ENCODE measurements at regions not wholly inside any gene's neighbourhood (a gene's known extent, or its start where the extent isn't known, plus 50 kb on each side); places are given as distances from the start of the nearest gene placed in this dataset.
"Not testable (repeated sequence)": the region's sequence is repeated elsewhere in the genome, so short reads cannot be mapped to it uniquely, and the experiment has no call there.

- in situ Hi-C loops (cut with HindIII; ENCODE audit: low sequenced_read_pairs) = no loop called here
Observed at GRCh38 chr12:72723732-72724131, 451.6 kb downstream of the TRHDE start.

GRCh38 chr12:72729451-72730010, 457.4 kb downstream of the TRHDE start:
- in situ Hi-C loops (cut with HindIII; ENCODE audit: low sequenced_read_pairs) = no loop called here

- in situ Hi-C loops (cut with HindIII; ENCODE audit: low sequenced_read_pairs) = no loop called here
Observed at GRCh38 chr12:72734581-72734980, 462.4 kb downstream of the TRHDE start.

GRCh38 chr12:72738811-72739210, 466.6 kb downstream of the TRHDE start:
- in situ Hi-C loops (cut with HindIII; ENCODE audit: low sequenced_read_pairs) = no loop called here

- in situ Hi-C loops (cut with HindIII; ENCODE audit: low sequenced_read_pairs) = no loop called here
Observed at GRCh38 chr12:72740064-72740463, 467.9 kb downstream of the TRHDE start.

GRCh38 chr12:72742568-72742967, 470.4 kb downstream of the TRHDE start:
- in situ Hi-C loops (cut with HindIII; ENCODE audit: low sequenced_read_pairs) = no loop called here

GRCh38 chr12:72746048-72746447, 473.9 kb downstream of the TRHDE start:
- in situ Hi-C loops (cut with HindIII; ENCODE audit: low sequenced_read_pairs) = no loop called here

- in situ Hi-C loops (cut with HindIII; ENCODE audit: low sequenced_read_pairs) = no loop called here
Observed at GRCh38 chr12:72747111-72747849, 475.1 kb downstream of the TRHDE start.

GRCh38 chr12:72748971-72749370, 476.8 kb downstream of the TRHDE start:
- in situ Hi-C loops (cut with HindIII; ENCODE audit: low sequenced_read_pairs) = no loop called here

- in situ Hi-C loops (cut with HindIII; ENCODE audit: low sequenced_read_pairs) = no loop called here
Observed at GRCh38 chr12:72753571-72753970, 481.4 kb downstream of the TRHDE start.

- in situ Hi-C loops (cut with HindIII; ENCODE audit: low sequenced_read_pairs) = not testable (repeated sequence)
Observed at GRCh38 chr12:72754026-72754425, 481.9 kb downstream of the TRHDE start.

- in situ Hi-C loops (cut with HindIII; ENCODE audit: low sequenced_read_pairs) = no loop called here
Observed at GRCh38 chr12:72766517-72766916, 494.3 kb downstream of the TRHDE start.

GRCh38 chr12:72774023-72774422, 501.9 kb downstream of the TRHDE start:
- in situ Hi-C loops (cut with HindIII; ENCODE audit: low sequenced_read_pairs) = no loop called here

GRCh38 chr12:72777806-72778205, 505.6 kb downstream of the TRHDE start:
- in situ Hi-C loops (cut with HindIII; ENCODE audit: low sequenced_read_pairs) = no loop called here

GRCh38 chr12:72790273-72790672, 518.1 kb downstream of the TRHDE start:
- in situ Hi-C loops (cut with HindIII; ENCODE audit: low sequenced_read_pairs) = no loop called here

- in situ Hi-C loops (cut with HindIII; ENCODE audit: low sequenced_read_pairs) = no loop called here
Observed at GRCh38 chr12:72792889-72793288, 520.7 kb downstream of the TRHDE start.

- in situ Hi-C loops (cut with HindIII; ENCODE audit: low sequenced_read_pairs) = no loop called here
Observed at GRCh38 chr12:72793796-72794195, 521.6 kb downstream of the TRHDE start.

- in situ Hi-C loops (cut with HindIII; ENCODE audit: low sequenced_read_pairs) = no loop called here
Observed at GRCh38 chr12:72815421-72815820, 543.3 kb downstream of the TRHDE start.

GRCh38 chr12:72828662-72829324, 556.6 kb downstream of the TRHDE start:
- in situ Hi-C loops (cut with HindIII; ENCODE audit: low sequenced_read_pairs) = no loop called here

GRCh38 chr12:72829838-72830237, 557.7 kb downstream of the TRHDE start:
- in situ Hi-C loops (cut with HindIII; ENCODE audit: low sequenced_read_pairs) = no loop called here

- in situ Hi-C loops (cut with HindIII; ENCODE audit: low sequenced_read_pairs) = no loop called here
Observed at GRCh38 chr12:72832024-72832423, 559.9 kb downstream of the TRHDE start.

GRCh38 chr12:72836194-72836593, 564.0 kb downstream of the TRHDE start:
- in situ Hi-C loops (cut with HindIII; ENCODE audit: low sequenced_read_pairs) = no loop called here

Measured in DLD1 (cell line).